Right atrium auricular region (tissue), 2 donors: ENCODE measurements at regions not wholly inside any gene's neighbourhood (a gene's known extent, or its start where the extent isn't known, plus 50 kb on each side); places are given as distances from the start of the nearest gene placed in this dataset.
"Not testable (repeated sequence)": the region's sequence is repeated elsewhere in the genome, so short reads cannot be mapped to it uniquely, and the experiment has no call there.

Source experiments
- DNase-seq: peaks from one replicate; pipeline ENCODE4 v3.0.0-alpha.2; 2019; ENCODE audit warnings: low spot score
- H3K27ac ChIP-seq, 2 donors: fragments of 200-600 bp; sonication (generic); 1 replicate in 1 of 2; 2 replicates in 1 of 2; pipeline ENCODE4 v1.5.1; 2016 to 2019
- H3K27me3 ChIP-seq, 2 donors: fragments of 200-600 bp; sonication (generic); one replicate each; pipeline versions ENCODE4 v1.5.1 to v1.6.0; 2017 to 2019
- H3K36me3 ChIP-seq: fragments of 200-600 bp; sonication (generic); one replicate; pipeline ENCODE4 v1.5.1; 2016
- H3K4me1 ChIP-seq, 2 donors: fragments of 200-600 bp; sonication (generic); one replicate each; pipeline versions ENCODE4 v1.5.1 to v1.6.0; 2017 to 2019
- H3K4me3 ChIP-seq, 2 donors: fragments of 200-600 bp; sonication (generic); 1 replicate in 1 of 2; 2 replicates in 1 of 2; pipeline ENCODE4 v1.5.1; 2017 to 2019; ENCODE audit warnings: mild to moderate bottlenecking in 1 of 2, moderate library complexity in 1 of 2
- H3K9me3 ChIP-seq, 2 donors: fragments of 200-600 bp; sonication (generic); one replicate each; pipeline ENCODE4 v1.5.1; 2019
- TF ChIP-seq, protein P1 (sequence below), 2 donors: fragments of 200-600 bp; sonication (generic); IDR thresholded peaks; one replicate each; pipeline ENCODE4 v1.5.1; 2019; ENCODE audit warnings: antibody characterized with exemption in 2 of 2

DNA sequence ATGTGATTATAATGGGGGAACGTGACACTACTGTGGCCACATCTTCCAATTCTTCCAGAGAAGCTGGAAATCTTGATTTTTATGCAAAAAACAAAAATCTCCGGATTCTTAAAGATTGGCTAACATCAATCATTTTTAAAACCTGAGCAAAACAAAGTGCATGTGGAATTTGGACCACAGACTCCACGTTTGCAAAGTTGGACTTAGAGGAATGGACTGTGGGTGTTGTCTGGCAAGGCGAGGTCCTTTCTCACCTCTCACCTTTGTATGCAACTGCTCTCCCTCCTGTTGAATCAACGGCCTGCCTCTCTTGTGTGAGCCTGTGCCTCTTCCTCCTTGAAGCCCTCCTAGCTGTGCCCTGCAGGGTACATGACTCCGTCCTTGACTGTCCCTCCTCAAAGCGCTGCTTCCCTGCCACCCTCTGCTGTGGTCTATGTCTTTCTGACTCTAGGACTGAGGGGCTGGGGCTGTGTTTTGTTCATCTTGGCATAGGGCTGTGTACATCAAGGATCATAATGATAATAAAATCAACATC is 122.4 kb downstream of the PHETA1 start:
- TF ChIP-seq, protein P1, sequence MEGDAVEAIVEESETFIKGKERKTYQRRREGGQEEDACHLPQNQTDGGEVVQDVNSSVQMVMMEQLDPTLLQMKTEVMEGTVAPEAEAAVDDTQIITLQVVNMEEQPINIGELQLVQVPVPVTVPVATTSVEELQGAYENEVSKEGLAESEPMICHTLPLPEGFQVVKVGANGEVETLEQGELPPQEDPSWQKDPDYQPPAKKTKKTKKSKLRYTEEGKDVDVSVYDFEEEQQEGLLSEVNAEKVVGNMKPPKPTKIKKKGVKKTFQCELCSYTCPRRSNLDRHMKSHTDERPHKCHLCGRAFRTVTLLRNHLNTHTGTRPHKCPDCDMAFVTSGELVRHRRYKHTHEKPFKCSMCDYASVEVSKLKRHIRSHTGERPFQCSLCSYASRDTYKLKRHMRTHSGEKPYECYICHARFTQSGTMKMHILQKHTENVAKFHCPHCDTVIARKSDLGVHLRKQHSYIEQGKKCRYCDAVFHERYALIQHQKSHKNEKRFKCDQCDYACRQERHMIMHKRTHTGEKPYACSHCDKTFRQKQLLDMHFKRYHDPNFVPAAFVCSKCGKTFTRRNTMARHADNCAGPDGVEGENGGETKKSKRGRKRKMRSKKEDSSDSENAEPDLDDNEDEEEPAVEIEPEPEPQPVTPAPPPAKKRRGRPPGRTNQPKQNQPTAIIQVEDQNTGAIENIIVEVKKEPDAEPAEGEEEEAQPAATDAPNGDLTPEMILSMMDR (IDR thresholded peaks at IDR 0.05) = no peak
- no peak overlapping the region for H3K4me3 ChIP-seq
- H3K27ac ChIP-seq = no peak overlapping the region
- H3K27me3 ChIP-seq = no peaks in the 10 kb centered on the region
- H3K4me1 ChIP-seq = no peaks in the 10 kb centered on the region
- DNase-seq = no peak
- no peaks in the 10 kb centered on the region for H3K36me3 ChIP-seq
- H3K9me3 ChIP-seq = peaks cover 0 to 19% of the 10 kb centered on the region in 2 donors

DNA sequence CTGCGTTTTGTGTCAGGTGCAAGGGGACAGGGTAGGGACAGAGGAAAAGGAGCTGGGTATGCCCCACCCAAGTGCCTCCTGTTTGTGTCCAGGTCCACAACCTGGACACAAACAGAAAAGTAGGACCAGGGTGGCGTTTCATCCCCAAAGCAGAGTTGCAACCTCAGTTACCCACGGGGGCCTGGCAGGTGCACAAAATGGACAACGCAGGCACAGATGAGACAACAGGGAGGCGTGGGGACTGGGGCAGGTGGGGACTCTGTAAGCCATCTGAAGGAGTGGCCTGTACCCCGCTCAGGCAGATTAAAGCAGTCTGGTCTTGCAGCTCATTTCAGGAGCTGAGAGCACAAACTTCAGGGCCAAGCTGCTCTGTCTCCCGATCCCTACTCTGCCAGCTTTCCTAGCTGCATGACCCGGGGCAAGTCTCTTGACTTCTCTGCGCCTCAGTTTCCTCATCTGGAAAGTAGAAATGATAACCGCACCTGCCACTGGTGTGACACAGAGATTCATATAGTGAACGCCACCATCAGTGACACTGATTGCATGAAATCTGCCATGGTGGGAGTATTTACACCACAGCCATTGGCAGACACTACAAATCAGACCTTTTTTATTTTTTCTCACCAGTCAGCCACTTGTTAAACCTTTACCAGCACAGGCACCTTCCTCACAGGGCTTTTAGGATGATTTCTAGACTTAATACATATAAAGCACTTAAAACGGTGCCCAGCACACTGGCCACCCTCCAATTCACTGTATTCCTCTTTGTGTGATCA is 123.0 kb downstream of the PHETA1 start:
- Histone ChIP-seq H3K27ac (no peak overlapping the region), H3K36me3 (no peaks in the 10 kb centered on the region), H3K9me3 (peaks cover 0 to 19% of the 10 kb centered on the region in 2 donors), H3K27me3 (no peaks in the 10 kb centered on the region), H3K4me3 (no peak overlapping the region), H3K4me1 (no peaks in the 10 kb centered on the region)
- DNase-seq = no peak
- TF ChIP-seq, protein P1 (IDR thresholded peaks at IDR 0.05) = no peak

DNA sequence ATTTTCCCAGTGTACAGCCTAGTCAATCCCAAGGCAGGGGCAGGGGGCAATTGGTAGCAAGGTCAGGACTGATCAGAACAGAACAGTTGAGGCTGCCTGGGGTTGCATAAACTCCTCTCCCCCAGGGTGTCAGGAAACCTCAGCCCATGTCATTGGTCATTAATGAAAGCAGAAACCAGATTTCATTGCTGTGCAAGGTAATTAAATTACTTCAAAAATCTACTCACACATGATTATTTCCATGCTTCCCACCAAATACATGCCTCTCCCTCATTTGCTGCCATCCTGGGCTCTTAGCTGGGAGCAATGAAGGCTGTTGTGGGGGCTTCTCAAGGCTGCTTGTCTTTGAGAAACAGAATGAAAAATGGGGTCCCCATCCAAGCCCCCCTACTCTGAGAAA is 124.2 kb downstream of the PHETA1 start:
- Histone ChIP-seq H3K4me3 (no peak overlapping the region), H3K4me1 (no peaks in the 10 kb centered on the region), H3K36me3 (no peaks in the 10 kb centered on the region), H3K9me3 (peaks cover 0 to 19% of the 10 kb centered on the region in 2 donors), H3K27ac (no peak overlapping the region), H3K27me3 (no peaks in the 10 kb centered on the region)
- no peak for DNase-seq
- TF ChIP-seq, protein P1 (IDR thresholded peaks at IDR 0.05) = no peak

DNA sequence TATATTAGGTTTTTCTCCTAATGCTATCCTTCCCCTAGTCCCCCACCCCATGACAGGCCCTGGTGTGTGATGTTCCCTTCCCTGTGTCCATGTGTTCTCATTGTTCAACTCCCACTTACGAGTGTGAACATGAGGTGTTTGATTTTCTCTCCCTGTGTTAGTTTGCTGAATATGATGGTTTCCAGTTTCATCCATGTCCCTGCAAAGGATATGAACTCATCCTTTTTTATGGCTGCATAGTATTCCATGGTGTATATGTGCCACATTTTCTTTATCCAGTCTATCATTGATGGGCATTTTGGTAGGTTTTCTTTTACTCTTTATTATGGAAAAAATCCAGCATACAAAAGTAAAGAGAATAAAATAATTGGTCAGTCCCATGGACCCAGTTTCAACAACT is 126.1 kb downstream of the PHETA1 start:
- H3K9me3 ChIP-seq = peaks cover 0 to 19% of the 10 kb centered on the region in 2 donors
- H3K4me3 ChIP-seq, H3K27ac ChIP-seq, DNase-seq, H3K4me1 ChIP-seq, H3K36me3 ChIP-seq, H3K27me3 ChIP-seq: not testable (repeated sequence)

DNA sequence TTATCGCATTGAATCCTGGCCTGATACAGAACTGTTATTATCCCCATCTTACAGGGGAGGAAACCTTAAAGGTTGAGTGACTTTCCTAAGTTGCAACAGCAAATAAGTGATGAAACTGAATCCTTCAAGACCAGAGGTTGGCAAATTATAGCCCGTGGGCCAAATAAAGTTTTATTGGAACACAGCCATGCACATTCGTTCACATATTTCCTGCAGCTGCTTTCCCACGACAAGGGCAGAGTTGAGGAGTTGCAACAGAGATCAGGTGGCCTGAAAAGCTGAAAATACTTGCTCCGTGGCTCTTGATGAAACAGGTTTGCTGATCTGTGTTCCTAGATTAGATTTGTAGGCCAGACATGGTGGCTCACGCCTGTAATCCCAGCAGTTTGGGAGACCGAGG is 126.7 kb downstream of the PHETA1 start:
- Histone ChIP-seq H3K36me3 (no peaks in the 10 kb centered on the region), H3K27ac (no peak overlapping the region), H3K4me1 (no peaks in the 10 kb centered on the region), H3K4me3 (no peak overlapping the region), H3K9me3 (peaks cover 0 to 19% of the 10 kb centered on the region in 2 donors), H3K27me3 (no peaks in the 10 kb centered on the region)
- DNase-seq = no peak
- TF ChIP-seq, protein P1 (IDR thresholded peaks at IDR 0.05) = no peak

DNA sequence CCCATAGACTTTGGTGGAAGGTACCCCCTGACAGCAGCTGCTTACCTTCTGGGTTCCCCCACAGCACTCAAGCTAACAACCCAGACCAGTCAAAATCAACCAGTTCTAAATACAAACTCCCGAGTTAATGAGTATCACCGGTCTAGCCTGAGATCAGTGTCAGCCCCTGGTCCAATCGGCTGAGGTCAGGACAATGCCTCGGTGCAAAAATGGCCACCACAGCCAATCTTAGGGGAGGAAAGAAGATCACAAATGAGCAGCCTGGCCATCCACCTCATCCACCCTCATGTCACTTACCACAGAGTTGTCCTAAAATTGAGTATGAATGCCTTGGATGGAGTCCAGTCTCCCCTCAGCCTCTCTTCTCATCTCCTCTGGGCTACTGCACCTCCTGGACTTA is 128.5 kb downstream of the PHETA1 start:
- H3K36me3 ChIP-seq = no peaks in the 10 kb centered on the region
- H3K4me3 ChIP-seq = no peak overlapping the region
- no peak for DNase-seq
- H3K27ac ChIP-seq = no peak overlapping the region
- no peaks in the 10 kb centered on the region for H3K27me3 ChIP-seq
- TF ChIP-seq, protein P1 (IDR thresholded peaks at IDR 0.05) = no peak
- no peaks in the 10 kb centered on the region for H3K4me1 ChIP-seq
- peaks cover 0 to 22% of the 10 kb centered on the region in 2 donors for H3K9me3 ChIP-seq
